ENCODE measurements at regions not wholly inside any gene's neighbourhood (a gene's known extent, or its start where the extent isn't known, plus 50 kb on each side); places are given as distances from the start of the nearest gene placed in this dataset.
"Not testable (repeated sequence)": the region's sequence is repeated elsewhere in the genome, so short reads cannot be mapped to it uniquely, and the experiment has no call there.

DNA sequence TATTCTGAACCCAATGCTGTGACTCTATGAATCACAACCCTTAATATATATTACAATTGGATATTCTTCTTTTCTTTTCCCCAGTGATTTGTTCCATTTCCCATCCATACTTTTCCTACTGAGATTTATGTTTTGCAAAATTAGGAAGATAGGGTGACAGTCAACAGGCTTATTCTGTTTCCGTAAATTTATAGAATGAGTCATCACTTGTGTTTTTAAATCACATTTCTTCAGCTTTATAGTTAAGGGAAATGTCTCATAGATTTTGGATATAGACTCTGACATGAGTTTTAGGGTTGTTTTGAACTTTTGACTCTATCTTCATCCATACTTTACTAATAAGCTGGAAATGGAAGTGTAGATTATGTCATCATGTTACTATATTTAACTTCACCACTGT, 661.6 kb upstream of the FBXO33 start:
- DNase-seq, result no peak

DNA sequence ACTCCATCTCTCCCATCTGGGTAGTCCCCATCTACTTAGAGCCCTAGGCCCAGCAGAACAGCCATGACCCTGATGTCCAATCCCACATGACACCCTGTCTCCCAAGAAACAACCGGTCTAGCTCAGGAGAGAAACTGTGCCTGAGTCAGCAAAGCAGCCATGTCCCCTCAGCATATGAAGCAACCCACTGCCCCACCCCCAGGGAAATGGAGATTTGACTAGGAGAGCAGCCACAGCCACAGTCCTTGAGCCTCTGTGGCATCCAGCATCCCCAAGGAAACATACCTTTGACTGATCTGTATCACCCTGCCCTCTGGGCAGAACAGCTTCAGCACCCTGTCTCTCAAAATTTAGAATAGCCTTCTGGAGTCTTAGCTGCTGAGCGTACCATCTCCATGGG, 641.9 kb upstream of the FBXO33 start:
- DNase-seq, result no peak

DNA sequence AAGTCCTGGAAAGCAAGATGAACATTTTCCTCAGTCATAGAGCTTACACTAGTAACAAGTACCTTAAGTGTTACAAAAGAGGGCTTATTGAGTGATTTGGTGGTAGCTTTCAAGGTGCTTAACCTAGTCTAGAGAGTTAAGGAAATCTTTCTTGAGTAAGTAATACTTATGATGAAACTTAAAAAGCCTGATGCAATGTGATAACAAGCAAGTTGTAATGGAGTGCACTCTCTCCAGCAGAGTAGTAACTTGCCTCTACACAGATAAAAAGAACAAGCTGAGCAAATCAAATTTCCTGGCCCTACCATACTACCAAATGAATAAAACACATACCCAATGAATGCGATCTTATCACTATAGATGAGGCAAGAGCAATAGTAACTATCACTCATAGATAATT, 639.9 kb upstream of the FBXO33 start:
- no peak for DNase-seq

DNA sequence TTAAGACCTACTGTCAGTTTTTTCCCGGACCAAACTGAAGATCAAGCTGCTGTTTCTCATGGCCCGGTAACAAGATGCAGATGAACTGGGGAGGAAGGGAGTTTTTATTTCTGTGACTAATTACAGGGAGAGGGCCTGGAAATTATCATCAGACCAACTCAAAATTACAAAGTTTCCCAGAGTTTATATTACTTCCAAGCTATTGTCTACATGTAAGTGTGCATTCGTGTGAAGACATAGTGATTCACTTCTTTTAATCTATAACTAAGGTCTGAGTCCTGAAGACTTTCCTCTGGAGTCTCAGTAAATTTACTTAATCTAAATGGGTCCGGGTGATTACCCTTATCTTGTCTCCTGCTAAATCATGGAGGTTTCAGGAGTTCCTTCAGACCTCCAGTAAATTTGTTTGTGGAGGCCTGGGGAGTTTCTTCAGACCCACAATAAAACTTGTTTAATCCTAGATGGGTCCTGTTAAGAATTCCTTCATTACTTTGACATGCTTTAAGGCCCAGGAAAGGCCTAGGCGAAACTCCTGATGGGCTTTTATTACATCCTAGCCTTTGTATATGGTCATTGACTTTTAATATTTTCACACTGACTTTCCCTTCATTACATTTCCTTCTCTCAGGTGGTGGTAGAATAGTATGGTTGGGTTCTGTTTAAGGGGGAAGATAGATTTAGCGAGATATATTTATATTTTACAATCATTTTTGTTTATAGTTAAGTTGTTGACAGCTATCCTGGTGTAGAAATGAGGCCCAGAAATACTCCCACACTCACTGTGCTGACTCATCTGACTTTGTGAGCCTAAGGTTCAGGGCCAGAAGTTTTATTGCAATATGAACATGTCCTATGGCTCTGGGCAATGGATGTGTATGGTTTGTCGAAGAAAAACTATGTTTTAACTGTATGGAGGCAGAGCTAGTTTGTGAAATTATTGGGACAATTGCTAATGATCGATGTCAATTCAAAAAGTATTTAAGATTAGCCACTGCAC, 627.0 kb upstream of the FBXO33 start:
- no peak for DNase-seq

DNA sequence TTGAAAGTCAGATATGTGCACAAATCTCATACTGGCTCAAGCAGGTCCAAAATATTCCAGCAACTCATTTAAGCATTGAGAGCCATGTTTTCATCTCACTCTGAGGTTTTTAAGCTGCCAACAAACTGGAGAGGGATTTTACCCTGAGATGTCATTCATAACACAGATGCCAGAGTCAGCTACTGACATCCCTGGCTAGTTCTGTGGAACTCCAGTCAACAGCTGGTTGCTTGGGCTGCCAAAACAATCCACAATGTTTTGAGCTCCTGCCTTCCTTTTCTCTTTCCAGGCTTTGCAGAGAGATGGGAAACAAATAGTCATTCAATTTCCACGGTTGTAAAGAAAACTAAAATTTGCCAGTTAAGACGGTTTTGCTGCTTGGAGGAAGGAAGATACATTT, 621.2 kb upstream of the FBXO33 start:
- no peak for DNase-seq

DNA sequence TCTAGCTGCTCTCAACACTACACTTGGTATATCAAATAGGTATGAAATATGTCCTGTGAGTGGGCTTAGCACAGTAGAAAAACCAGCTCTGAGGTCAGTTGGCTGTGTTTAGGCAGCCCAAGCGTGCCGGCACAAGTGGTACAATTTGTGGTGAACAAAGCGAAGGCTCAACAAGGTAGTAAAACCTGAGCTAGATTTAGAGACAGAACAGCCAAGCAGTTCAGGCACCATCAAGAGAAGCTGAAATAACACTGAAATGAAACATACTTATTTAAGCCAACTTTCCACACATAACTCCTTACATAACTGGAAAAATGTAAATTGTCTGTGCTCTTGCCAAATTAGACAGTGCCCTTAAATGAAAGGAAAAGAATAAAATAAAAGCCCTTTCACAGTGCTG, 596.8 kb upstream of the FBXO33 start:
- DNase-seq, result no peak

DNA sequence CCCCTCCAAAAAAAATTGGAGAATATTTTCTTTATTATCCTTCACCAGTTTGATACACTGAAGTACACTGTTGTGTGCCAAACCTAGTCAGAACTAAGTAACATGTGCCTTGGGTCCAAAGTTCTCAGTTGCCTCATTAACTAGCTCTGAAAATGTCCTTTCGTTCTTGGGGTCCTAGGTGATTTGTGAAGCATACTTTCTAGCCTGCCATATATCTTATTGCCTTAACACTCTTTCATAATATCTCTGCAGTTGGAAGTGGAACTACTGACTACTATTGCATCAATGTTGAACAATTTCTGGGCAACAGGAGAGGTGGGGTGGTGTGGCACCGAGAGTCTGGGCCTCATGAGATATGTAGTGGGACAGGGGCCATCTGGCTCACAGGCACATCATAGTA, 592.9 kb upstream of the FBXO33 start:
- no peak for DNase-seq

DNA sequence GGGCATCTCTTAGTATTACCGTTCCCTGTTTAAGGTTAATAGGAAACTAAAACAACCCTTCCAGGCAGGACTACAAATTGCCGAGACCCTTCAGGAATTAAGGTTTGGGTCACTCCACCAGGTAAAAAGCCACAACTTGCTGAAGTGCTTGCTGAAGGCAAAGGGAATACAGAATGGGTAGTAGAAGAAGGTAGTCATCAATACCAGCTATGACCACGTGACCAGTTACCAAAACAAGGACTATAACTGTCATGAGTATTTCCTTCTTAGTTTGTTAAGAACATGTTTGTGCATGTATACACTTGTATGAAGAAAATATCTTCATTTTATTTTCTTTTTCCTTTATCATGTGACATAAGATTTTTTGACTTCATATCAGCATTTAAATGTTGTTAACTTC, 578.7 kb upstream of the FBXO33 start:
- no peak for DNase-seq

DNA sequence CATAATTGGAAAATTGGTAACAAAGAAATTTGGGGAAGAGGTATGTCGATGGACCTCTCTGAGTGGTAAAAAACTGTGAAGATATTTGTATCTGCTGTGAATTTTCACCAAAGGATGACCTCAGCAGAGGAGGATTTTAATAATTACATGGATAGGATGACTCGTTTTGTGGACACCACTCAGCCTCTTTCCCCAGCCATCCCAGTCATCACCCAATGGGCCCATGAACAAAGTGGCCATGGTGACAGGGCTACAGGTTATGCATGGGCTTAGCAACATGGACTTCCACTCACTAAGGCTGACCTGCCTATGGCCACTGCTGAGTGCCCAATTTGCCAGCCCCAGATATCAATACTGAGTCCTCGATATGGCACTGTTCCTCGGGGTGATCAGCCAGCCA, 577.5 kb upstream of the FBXO33 start:
- DNase-seq, result no peak

DNA sequence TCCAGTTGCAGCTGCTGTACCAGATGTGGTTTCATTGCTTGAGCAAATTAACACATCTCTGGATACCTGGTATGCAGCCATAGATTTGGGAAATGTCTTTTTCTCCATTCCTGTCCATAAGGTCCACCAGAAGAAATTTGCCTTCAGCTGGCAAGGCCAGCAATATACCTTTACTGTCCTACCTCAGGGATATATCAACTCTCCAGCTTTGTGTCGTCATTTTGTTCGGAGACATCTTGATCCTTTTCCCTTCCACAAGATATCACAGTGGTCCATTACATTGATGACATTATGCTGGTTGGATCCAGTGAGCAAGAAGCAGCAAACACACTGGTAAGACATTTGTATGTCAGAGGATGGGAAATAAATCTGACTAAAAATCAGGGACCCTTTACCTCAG, 576.1 kb upstream of the FBXO33 start:
- not testable (repeated sequence) for DNase-seq

DNA sequence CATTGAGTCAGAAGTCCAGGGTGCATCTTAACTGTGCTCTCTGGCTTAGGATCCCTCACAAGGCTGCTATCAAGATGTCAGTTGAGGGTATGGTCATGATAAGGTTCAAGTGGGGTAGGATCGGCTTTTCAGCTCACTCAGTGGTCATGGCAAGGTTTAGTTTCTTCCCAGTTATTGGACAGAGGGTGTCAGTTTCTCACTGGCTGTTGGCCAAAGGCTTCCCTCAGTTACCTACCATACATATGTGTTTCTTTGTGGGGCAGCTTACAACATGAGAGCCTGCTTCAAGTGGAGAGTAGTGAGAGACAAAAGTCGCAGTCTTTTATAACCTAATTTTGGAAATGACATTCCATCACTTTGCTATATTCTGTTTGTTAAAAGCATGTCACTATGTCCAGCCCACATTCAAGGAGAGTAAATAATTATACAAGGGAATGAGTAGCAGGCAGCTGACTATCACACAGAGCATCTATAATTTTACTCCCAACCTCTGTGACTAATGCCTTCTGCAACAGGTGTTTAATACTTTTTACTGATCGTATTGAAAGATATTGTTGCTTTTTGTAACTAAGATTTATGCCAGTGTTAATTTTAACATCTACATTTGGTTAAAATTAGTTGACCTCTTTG, 572.8 kb upstream of the FBXO33 start:
- no peak for DNase-seq

DNA sequence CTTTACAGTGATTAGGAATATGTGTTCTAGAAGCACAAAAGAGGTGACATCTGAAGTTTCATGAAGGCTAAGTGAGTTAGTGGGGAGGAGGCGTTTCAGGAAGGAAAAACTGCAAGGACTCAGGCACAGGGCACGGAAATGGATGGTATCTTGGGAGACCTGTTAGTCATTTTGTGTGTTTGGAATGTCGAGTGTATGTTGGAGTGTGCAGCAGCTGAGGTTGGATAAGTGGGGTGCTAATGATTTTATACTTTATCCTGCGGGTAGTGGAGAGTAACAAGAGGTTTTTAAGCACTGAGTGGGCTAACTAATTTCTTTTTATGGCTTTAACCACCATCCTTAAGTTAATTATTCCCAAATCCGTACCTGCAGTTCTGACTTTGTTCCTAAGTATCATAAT, 571.5 kb upstream of the FBXO33 start:
- DNase-seq, result no peak

DNA sequence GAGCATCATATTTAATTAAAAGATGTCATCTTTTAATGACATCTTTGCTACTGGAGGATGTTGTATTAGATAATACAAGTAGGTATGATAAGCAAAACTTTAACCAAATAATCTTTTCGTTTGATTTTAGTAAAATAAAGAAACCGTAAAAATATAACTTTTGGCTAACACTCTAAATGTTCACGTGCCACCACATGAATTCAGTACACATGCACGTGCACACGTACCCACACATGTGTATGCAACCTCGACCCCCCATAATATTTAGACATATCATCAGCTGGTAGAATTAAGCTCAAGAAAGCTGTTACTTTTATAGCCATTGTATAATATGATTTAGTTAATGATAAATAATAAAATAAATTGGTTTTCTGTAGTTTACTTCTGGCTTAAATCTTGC, 566.6 kb upstream of the FBXO33 start:
- DNase-seq, result no peak

DNA sequence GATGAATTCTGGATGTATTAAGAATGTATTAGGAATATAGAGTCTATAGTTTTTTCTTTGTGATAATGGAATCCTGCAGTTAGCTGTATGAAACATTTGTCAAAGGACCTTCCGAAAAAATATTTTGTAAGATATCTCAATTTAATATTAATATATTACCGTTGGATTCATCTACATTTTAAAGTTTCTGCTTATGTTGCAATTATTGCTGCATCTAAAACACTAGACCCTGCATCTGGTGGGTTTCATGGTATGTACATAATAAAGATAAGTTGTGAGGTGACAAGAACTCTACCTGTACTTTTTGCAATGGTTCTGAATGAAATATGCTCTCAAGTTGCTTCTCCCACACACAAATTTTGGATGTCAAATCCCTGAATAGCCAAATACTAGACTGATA, 565.9 kb upstream of the FBXO33 start:
- no peak for DNase-seq

DNA sequence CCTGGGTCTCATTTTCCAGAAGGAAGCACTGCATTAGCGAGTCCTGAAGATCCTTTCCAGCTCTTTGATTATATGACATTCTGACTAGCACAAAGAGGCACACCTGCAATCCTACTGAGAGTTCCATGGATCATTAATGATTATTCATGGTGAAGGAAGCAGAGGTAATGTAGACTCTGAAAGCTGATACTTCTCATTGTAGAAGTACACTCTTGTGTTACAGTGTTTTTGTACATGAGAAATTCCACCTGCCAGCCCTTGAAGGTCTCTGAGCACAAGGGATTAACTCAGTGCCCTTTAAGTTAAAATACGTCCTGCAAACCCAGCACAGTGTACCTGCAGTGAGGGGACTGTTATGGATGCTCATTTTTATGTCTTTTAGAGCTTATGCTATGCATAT, 558.8 kb upstream of the FBXO33 start:
- DNase-seq, result no peak

DNA sequence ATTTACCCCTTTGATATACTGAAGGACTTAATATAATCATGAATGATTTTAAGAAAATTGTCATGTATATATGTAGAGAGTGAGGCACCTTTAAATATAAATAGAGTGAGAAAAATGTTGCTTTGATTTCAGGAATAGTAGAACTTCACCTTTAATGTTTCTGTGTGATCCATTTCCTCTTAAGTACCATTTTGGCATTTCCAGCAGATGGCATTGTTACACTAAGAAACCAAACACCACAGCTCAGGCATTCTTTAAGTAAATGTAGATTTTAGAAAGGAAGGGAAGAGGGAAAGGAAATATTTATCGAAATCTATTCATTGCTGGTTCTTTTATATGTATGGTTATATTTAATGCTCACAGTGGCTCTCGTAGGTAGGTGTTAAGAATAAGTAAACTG, 556.7 kb upstream of the FBXO33 start:
- peak; percentile 29 for DNase-seq

DNA sequence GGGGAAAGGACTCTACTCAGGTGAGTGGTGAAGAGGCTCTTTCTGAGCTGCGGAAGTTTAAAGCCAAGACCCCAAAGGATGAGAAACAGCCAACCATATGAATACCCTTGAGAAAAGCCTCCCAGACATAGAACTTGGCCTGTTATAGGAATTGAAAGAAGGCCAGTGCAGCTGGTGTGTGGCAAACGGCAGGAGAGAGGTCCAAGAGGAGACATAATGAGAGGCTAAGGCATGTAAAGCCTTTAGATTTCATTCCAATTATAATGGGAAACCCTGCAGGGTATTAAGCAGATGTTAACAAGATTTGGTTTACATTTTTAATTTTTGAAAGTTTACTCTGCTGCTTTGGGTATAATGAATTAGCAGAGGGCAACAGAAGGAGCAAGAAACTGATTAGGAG, 552.1 kb upstream of the FBXO33 start:
- no peak for DNase-seq

DNA sequence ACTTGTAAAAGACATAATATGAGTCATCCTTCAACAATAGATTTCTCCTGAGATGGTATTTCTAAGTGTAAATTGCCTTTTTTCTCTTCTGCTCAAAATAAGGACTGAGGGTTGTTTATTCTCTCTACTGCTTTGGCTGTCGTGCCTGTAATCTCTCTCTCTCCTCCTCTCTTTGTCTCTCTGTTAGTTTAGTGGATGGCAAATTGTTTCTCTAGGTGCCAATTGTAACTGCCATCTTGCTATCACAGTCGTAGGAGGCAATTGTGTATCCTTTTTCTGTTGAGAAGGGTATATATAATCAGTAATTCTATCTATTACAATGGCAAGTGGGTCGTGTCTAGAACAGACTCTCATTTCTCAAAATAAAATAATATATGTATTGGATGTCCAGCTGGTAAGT, 545.0 kb upstream of the FBXO33 start:
- DNase-seq, result no peak

DNA sequence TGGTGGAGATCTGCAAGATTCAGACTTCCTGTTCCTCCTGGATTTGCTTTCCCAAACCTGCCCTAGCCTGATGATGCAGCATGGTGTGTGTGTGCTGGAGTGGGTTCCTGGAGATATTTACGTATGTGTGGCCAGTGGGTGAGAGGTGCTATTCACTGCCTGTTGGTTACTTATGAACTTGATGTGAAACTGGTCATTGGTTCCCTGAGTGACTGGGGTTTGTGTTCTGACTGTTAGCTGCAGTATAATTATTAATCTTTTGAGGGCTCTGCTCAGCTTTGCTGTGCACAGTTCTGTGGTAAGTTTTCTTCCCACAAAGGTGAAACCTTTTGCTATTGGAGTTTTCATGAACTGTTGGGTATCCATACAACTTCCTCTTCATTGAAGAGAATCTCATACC, 541.8 kb upstream of the FBXO33 start:
- DNase-seq, result no peak

DNA sequence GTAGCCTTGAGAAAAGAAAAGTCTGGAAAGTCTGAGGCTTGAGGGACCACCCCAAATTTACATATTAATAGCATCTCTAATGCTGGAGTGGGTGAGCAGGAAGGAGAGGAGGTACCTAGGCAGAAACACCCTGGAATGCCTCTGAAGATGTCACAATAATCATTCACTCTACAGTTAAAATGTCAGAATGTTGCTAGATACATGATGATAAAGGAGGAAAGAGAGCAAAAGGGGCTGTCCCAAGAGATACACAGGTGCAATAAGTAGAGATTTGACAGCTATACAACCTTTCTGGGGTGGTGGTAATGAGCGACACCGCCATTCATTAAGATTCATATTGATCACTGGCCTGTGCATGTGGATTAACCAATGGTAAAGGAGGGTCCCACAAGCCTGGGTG, 540.5 kb upstream of the FBXO33 start:
- no peak for DNase-seq

DNA sequence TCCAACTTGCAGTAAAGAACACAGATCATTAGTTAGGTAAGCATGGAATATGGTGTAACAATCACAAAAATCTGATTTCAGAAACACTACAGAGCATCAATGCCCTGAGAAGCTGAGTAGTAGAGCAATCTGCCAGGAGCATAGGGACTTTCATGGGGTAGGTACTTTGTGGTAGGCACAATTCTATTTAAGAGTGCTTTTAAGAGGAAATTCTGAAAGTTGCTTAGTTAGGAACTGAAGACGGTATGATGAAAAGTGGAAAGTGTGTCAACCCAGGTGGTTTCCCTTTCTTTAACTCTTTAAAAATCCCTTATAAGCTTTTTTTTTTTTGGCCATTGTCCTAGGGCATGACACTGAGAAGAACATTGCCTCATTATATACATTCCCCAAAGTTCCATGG, 535.7 kb upstream of the FBXO33 start:
- DNase-seq, result no peak

DNA sequence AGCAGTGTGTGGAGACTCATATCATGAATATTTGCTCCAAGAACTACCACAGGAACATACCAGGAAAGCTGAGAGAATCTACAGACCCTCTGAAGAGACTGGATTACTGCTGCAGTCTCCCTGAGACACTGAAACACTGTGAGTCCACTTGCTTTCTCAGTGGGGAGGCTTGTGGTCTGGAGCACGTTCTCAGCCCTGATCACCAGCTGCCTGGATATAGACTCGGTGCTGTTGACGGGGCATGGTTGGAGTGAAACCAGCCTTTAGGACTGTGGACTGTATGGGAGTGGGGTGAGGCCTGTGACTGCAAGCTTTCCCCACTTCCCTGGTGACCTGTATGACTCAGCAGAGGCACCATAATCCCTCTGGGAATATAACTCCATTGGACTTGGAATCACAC, 525.8 kb upstream of the FBXO33 start:
- no peak for DNase-seq

DNA sequence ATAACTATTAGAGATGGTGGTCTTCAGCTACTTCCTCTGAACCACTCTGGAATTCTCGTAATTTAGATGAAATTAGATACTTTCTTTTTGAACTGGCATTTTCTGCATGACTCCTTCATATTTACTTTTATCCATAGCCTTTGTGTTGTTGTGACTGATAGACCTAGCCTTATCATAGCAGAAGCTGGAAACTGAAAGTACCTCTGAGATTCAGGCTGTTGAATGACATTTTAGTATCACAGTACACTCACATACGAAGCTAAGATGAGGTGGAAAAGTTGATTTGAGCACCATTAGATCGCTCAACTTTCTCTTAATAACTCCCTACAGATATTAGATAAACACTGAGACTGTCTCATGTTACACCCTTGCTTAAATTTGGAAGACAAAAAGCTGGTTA, 525.1 kb upstream of the FBXO33 start:
- DNase-seq, result no peak

DNA sequence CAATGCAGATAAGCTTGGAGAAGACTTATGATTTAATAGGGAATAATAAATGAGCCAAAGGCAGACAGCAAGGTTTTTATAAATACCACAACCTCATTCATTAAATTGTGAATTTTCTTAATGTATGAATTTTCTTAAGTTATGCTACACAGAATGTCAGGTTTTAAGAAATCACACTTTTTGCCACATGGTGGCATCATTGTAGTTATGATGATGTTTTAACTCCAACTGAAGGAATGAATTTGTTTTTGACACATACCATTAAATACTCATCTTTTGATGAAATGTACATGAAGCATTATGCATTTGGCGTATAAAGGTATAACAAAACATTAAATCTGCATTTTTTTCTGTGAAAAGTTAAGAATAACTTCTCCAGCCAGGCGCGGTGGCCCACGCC, 524.1 kb upstream of the FBXO33 start:
- no peak for DNase-seq

DNA sequence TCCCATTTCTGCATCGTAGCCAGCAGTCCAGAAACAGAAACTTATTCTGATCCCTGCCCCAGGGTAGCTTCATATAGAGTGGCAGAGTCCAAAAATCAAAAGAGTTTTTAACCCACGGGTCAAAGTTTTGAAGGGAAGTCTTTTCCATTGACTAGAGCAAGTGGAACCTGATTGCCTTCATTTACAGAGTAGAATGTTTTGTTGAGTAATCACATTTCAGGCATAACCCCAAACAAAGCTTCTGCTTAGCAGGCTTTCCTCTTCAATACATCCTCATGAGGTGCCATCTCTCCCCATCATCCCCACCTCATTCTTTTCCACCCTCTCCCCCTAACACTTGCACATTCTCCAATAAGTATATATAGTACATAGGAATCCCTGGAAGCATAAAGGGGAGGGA, 516.0 kb upstream of the FBXO33 start:
- DNase-seq, result no peak

Measured in fibroblast of upper back skin (primary cell).